Spleen (tissue), 7 donors: ENCODE measurements at regions not wholly inside any gene's neighbourhood (a gene's known extent, or its start where the extent isn't known, plus 50 kb on each side); places are given as distances from the start of the nearest gene placed in this dataset.

Experiments
- POLR2A ChIP-seq, 3 donors: fragments of 450-650 bp; IDR thresholded peaks; one replicate each; pipeline ENCODE4 v1.5.1; 2017; ENCODE audit warnings: antibody characterized with exemption in 3 of 3, mild to moderate bottlenecking in 1 of 3
- TF ChIP-seq, protein P1 (sequence below), 11 experiments: fragments of 200-600 bp in 7 of 11; fragments of 450-650 bp in 4 of 11; sonication (generic) in 4 of 11; IDR thresholded peaks in 8 of 11; conservative IDR thresholded peaks in 3 of 11; 1 replicate in 7 of 11; 2 replicates in 4 of 11; pipeline versions ENCODE4 v1.4.0 to v1.8.0; 2016 to 2021; ENCODE audit warnings: antibody characterized with exemption in 11 of 11, inconsistent platforms in 4 of 11, mild to moderate bottlenecking in 1 of 11
- donor health status: DM: no; HTN: no; CAD: no; lungs with moderate emphysema.
- donor health status: DM: no; HTN: no; CAD: no.
- donor health status: DM: no; HTN: no; CAD: no.

- no peak for TF ChIP-seq POLR2A (IDR thresholded peaks at IDR 0.05)
- TF ChIP-seq, protein P1, sequence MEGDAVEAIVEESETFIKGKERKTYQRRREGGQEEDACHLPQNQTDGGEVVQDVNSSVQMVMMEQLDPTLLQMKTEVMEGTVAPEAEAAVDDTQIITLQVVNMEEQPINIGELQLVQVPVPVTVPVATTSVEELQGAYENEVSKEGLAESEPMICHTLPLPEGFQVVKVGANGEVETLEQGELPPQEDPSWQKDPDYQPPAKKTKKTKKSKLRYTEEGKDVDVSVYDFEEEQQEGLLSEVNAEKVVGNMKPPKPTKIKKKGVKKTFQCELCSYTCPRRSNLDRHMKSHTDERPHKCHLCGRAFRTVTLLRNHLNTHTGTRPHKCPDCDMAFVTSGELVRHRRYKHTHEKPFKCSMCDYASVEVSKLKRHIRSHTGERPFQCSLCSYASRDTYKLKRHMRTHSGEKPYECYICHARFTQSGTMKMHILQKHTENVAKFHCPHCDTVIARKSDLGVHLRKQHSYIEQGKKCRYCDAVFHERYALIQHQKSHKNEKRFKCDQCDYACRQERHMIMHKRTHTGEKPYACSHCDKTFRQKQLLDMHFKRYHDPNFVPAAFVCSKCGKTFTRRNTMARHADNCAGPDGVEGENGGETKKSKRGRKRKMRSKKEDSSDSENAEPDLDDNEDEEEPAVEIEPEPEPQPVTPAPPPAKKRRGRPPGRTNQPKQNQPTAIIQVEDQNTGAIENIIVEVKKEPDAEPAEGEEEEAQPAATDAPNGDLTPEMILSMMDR (IDR thresholded peaks at IDR 0.05 in 8 of 11, conservative IDR thresholded peaks at IDR 0.05 in 3 of 11) = no peak
Measured at GRCh38 chr5:6889030-6889429, 175.8 kb downstream of the TENT4A start.
